ENCODE measurements at regions not wholly inside any gene's neighbourhood (a gene's known extent, or its start where the extent isn't known, plus 50 kb on each side); places are given as distances from the start of the nearest gene placed in this dataset.

GRCh38 chr1:115233598-115233997, 104.5 kb downstream of the NGF start:
- no peaks in the 10 kb centered on the region for H3K4me1 ChIP-seq
- no peak for DNase-seq
- no peak for TF ChIP-seq CTCF (IDR thresholded peaks at IDR 0.05)
- no peak for TF ChIP-seq POLR2A (IDR thresholded peaks at IDR 0.05)
- no peaks in the 10 kb centered on the region for H3K36me3 ChIP-seq
- intact Hi-C loops (cut with DNase I; ENCODE audit: low total_unique reads), result no loop called here
- H3K27me3 ChIP-seq, result no peaks in the 10 kb centered on the region
- H3K9me3 ChIP-seq, result no peaks in the 10 kb centered on the region
- no peak overlapping the region for H3K4me3 ChIP-seq
- H3K27ac ChIP-seq, result peak overlapping the region; percentile 48 to 67

- no peaks in the 10 kb centered on the region for H3K4me1 ChIP-seq
- DNase-seq, result no peak
- no peak overlapping the region for H3K4me3 ChIP-seq
- H3K9me3 ChIP-seq, result no peaks in the 10 kb centered on the region
- H3K27ac ChIP-seq, result no peak overlapping the region
- intact Hi-C loops (cut with DNase I; ENCODE audit: low total_unique reads), result no loop called here
- H3K36me3 ChIP-seq, result no peaks in the 10 kb centered on the region
- H3K27me3 ChIP-seq, result no peaks in the 10 kb centered on the region
- TF ChIP-seq CTCF (IDR thresholded peaks at IDR 0.05) (no peak), POLR2A (IDR thresholded peaks at IDR 0.05) (no peak)
Observed at GRCh38 chr1:115230281-115230680, 107.8 kb downstream of the NGF start.

- no peak overlapping the region for H3K4me3 ChIP-seq
- no peaks in the 10 kb centered on the region for H3K36me3 ChIP-seq
- no peak overlapping the region for H3K27ac ChIP-seq
- H3K27me3 ChIP-seq, result no peaks in the 10 kb centered on the region
- no peaks in the 10 kb centered on the region for H3K9me3 ChIP-seq
- no peaks in the 10 kb centered on the region for H3K4me1 ChIP-seq
- TF ChIP-seq CTCF (IDR thresholded peaks at IDR 0.05) (no peak), POLR2A (IDR thresholded peaks at IDR 0.05) (no peak)
- intact Hi-C loops (cut with DNase I; ENCODE audit: low total_unique reads), result no loop called here
- DNase-seq, result no peak
Observed at GRCh38 chr1:115229016-115229415, 109.0 kb downstream of the NGF start.

- Histone ChIP-seq H3K27ac (no peak overlapping the region), H3K36me3 (no peaks in the 10 kb centered on the region), H3K9me3 (no peaks in the 10 kb centered on the region), H3K4me1 (no peaks in the 10 kb centered on the region), H3K27me3 (no peaks in the 10 kb centered on the region), H3K4me3 (no peak overlapping the region)
- intact Hi-C loops (cut with DNase I; ENCODE audit: low total_unique reads), result no loop called here
- TF ChIP-seq CTCF (IDR thresholded peaks at IDR 0.05), result no peak
- TF ChIP-seq POLR2A (IDR thresholded peaks at IDR 0.05), result no peak
- DNase-seq, result no peak
Observed at GRCh38 chr1:115228191-115228590, 109.9 kb downstream of the NGF start.

- no peaks in the 10 kb centered on the region for H3K4me1 ChIP-seq
- H3K9me3 ChIP-seq, result no peaks in the 10 kb centered on the region
- H3K27me3 ChIP-seq, result no peaks in the 10 kb centered on the region
- H3K27ac ChIP-seq, result no peak overlapping the region
- no peak for DNase-seq
- intact Hi-C loops (cut with DNase I; ENCODE audit: low total_unique reads), result no loop called here
- TF ChIP-seq CTCF (IDR thresholded peaks at IDR 0.05) (no peak), POLR2A (IDR thresholded peaks at IDR 0.05) (no peak)
- no peaks in the 10 kb centered on the region for H3K36me3 ChIP-seq
- no peak overlapping the region for H3K4me3 ChIP-seq
Observed at GRCh38 chr1:115227346-115228082, 110.5 kb downstream of the NGF start.

Data from uterus (tissue), 3 donors.